HT-29 (cell line): ENCODE measurements at regions not wholly inside any gene's neighbourhood (a gene's known extent, or its start where the extent isn't known, plus 50 kb on each side); places are given as distances from the start of the nearest gene placed in this dataset.
A peak's percentile ranks its signal among the peaks of the same experiment; 100 is the strongest.
"Not testable (repeated sequence)": the region's sequence is repeated elsewhere in the genome, so short reads cannot be mapped to it uniquely, and the experiment has no call there.

Experiments used
- DNase-seq: peaks from one replicate; pipeline ENCODE4 v3.0.0-alpha.2; 2015; ENCODE audit warnings: low spot score

GRCh38 chr4:8976466-8977128 lies 105.0 kb upstream of the HMX1 start:
- peak; percentile 75 for DNase-seq

- not testable (repeated sequence) for DNase-seq
These were observed 101.0 kb upstream of the HMX1 start for GRCh38 chr4:8972635-8973034.

- not testable (repeated sequence) for DNase-seq
These were observed 94.3 kb upstream of the HMX1 start for GRCh38 chr4:8965896-8966295.

- not testable (repeated sequence) for DNase-seq
These were observed 92.7 kb upstream of the HMX1 start for GRCh38 chr4:8964201-8964788.

GRCh38 chr4:8963533-8963932 lies 91.9 kb upstream of the HMX1 start:
- not testable (repeated sequence) for DNase-seq

GRCh38 chr4:8961343-8961742 lies 89.7 kb upstream of the HMX1 start:
- peak; percentile 67 for DNase-seq

- not testable (repeated sequence) for DNase-seq
These were observed 87.8 kb upstream of the HMX1 start for GRCh38 chr4:8959471-8959870.

- DNase-seq: not testable (repeated sequence)
These were observed 82.4 kb upstream of the HMX1 start for GRCh38 chr4:8954001-8954400.

GRCh38 chr4:8952791-8953190 lies 81.2 kb upstream of the HMX1 start:
- not testable (repeated sequence) for DNase-seq

- DNase-seq: not testable (repeated sequence)
These were observed 80.5 kb upstream of the HMX1 start for GRCh38 chr4:8952109-8952508.

- peak; percentile 20 for DNase-seq
These were observed 73.9 kb upstream of the HMX1 start for GRCh38 chr4:8945506-8945905.

- not testable (repeated sequence) for DNase-seq
These were observed 71.7 kb upstream of the HMX1 start for GRCh38 chr4:8943367-8943766.

- not testable (repeated sequence) for DNase-seq
These were observed 70.4 kb upstream of the HMX1 start for GRCh38 chr4:8942088-8942487.

GRCh38 chr4:8941492-8941805 lies 69.8 kb upstream of the HMX1 start:
- not testable (repeated sequence) for DNase-seq

- peak; percentile 54 for DNase-seq
These were observed 69.3 kb upstream of the HMX1 start for GRCh38 chr4:8940792-8941491.

GRCh38 chr4:8939840-8940742 lies 68.5 kb upstream of the HMX1 start:
- DNase-seq: no peak

GRCh38 chr4:8939160-8939839 lies 67.7 kb upstream of the HMX1 start:
- no peak for DNase-seq

GRCh38 chr4:8938623-8939022 lies 67.0 kb upstream of the HMX1 start:
- no peak for DNase-seq

GRCh38 chr4:8938137-8938536 lies 66.5 kb upstream of the HMX1 start:
- no peak for DNase-seq

- DNase-seq: no peak
These were observed 61.2 kb upstream of the HMX1 start for GRCh38 chr4:8932884-8933283.

GRCh38 chr4:8928074-8928473 lies 56.4 kb upstream of the HMX1 start:
- no peak for DNase-seq
